Endothelial cell of umbilical vein (primary cell): ENCODE measurements at regions not wholly inside any gene's neighbourhood (a gene's known extent, or its start where the extent isn't known, plus 50 kb on each side); places are given as distances from the start of the nearest gene placed in this dataset.

Source experiments
- BruUV-seq: library from RNA; stranded (reverse); fragments of 400-500 nt; replicated peaks from 2 replicates; lab custom pipeline; 2021; lab: Mats Ljungman, UMichigan
- CTCF ChIA-PET: fragments of 300-600, 350-600 bp; sonication (Branson Sonifier 250); formaldehyde crosslinking; loops from one replicate; lab custom pipeline; 2021; ENCODE audit warnings: antibody characterized with exemption, inconsistent platforms; lab: Charles Lee
- POLR2A ChIA-PET: fragments of 300-600, 350-600 bp; sonication (Branson Sonifier 250); formaldehyde crosslinking; loops from one replicate; lab custom pipeline; 2021; ENCODE audit warnings: antibody characterized with exemption, inconsistent platforms; lab: Charles Lee
- DNase-seq: peaks from one replicate; pipeline ENCODE4 v3.0.0-alpha.2; 2011; ENCODE audit warnings: low read depth, low spot score
- FAIRE-seq: peaks from 2 replicates; lab custom pipeline; 2011; peaks lifted over from hg19 to GRCh38; lab: Jason Lieb, UNC
- H2AFZ ChIP-seq: 2 replicates; pipeline ENCODE4 v1.6.0; 2012; ENCODE audit warnings: low read depth, low read length, control low read depth, inconsistent platforms
- H3K27ac ChIP-seq: 2 replicates; pipeline ENCODE4 v1.5.1; 2011; ENCODE audit warnings: low read depth, mild to moderate bottlenecking, control low read depth, low read length, moderate library complexity; ENCODE audit not compliant: insufficient read depth
- H3K27me3 ChIP-seq, 2 experiments: 2 replicates each; pipeline versions ENCODE4 v1.6.0 to v1.6.1; 2011; ENCODE audit warnings: low read length in 2 of 2, mixed read lengths in 1 of 2; ENCODE audit not compliant: control insufficient read depth in 2 of 2, insufficient read depth in 2 of 2
- H3K36me3 ChIP-seq, 2 experiments: 2 replicates in 1 of 2; 3 replicates in 1 of 2; pipeline ENCODE4 v1.5.1; 2011; ENCODE audit warnings: low read length in 2 of 2, mild to moderate bottlenecking in 1 of 2, moderate library complexity in 1 of 2; ENCODE audit not compliant: control insufficient read depth in 2 of 2, insufficient read depth in 2 of 2; ENCODE audit errors: extremely low read depth in 1 of 2
- H3K4me1 ChIP-seq: 3 replicates; pipeline ENCODE4 v1.5.1; 2011; ENCODE audit warnings: mild to moderate bottlenecking, low read length; ENCODE audit not compliant: control insufficient read depth, insufficient read depth; ENCODE audit errors: extremely low read depth
- H3K4me2 ChIP-seq: 2 replicates; pipeline ENCODE4 v1.6.1; 2011; ENCODE audit warnings: low read length, control low read depth, mixed read lengths; ENCODE audit not compliant: insufficient read depth
- H3K4me3 ChIP-seq, 3 experiments: fragments of 200-600 bp in 1 of 3; sonication (generic), shearing (Covaris generic) in 1 of 3; replicated peaks in 1 of 3; 2 replicates each; pipeline ENCODE4 v1.5.1; 2011 to 2016; ENCODE audit warnings: control low read depth in 3 of 3, low read length in 3 of 3, mild to moderate bottlenecking in 2 of 3, inconsistent platforms in 1 of 3, low read depth in 1 of 3, moderate library complexity in 1 of 3; ENCODE audit not compliant: insufficient read depth in 1 of 3
- H3K79me2 ChIP-seq: 2 replicates; pipeline ENCODE4 v1.6.0; 2012; ENCODE audit warnings: low read length, inconsistent platforms; ENCODE audit not compliant: control insufficient read depth, insufficient read depth
- H3K9ac ChIP-seq: replicated peaks from 2 replicates; pipeline ENCODE3; 2011; ENCODE audit warnings: low read length, control low read depth; ENCODE audit not compliant: insufficient read depth; ENCODE audit errors: extremely low read depth
- H3K9me1 ChIP-seq: replicated peaks from 3 replicates; pipeline ENCODE4 v1.6.0; 2011; ENCODE audit warnings: mild to moderate bottlenecking, low read length; ENCODE audit not compliant: control insufficient read depth, insufficient read depth; ENCODE audit errors: extremely low read depth
- H3K9me3 ChIP-seq: replicated peaks from 2 replicates; pipeline ENCODE4 v1.5.1; 2012; ENCODE audit warnings: low read length, inconsistent platforms; ENCODE audit not compliant: control insufficient read depth, insufficient read depth
- H4K20me1 ChIP-seq: replicated peaks from 2 replicates; pipeline ENCODE3; 2011; ENCODE audit warnings: mild to moderate bottlenecking, low read length; ENCODE audit not compliant: control insufficient read depth, insufficient read depth; ENCODE audit errors: extremely low read depth
- EZH2 ChIP-seq: IDR thresholded peaks from 2 replicates; pipeline ENCODE4 v1.6.1; 2012; ENCODE audit warnings: borderline replicate concordance, low read depth, mild to moderate bottlenecking, moderate library complexity, low read length, inconsistent platforms; ENCODE audit not compliant: severe bottlenecking
- FOS ChIP-seq: IDR thresholded peaks from 2 replicates; pipeline ENCODE4 v1.6.1; 2011; ENCODE audit warnings: mild to moderate bottlenecking, low read length, moderate library complexity, borderline replicate concordance; ENCODE audit not compliant: insufficient read depth
- GATA2 ChIP-seq: IDR thresholded peaks from 2 replicates; pipeline ENCODE4 v1.7.0; 2011; ENCODE audit warnings: low read depth, mild to moderate bottlenecking, moderate library complexity, mixed read lengths, low read length; ENCODE audit not compliant: insufficient read length, insufficient read depth
- JUN ChIP-seq: IDR thresholded peaks from 2 replicates; pipeline ENCODE4 v1.6.1; 2011; ENCODE audit warnings: borderline replicate concordance, low read depth; ENCODE audit not compliant: insufficient read length, insufficient read depth
- MYC ChIP-seq: IDR thresholded peaks from one replicate; pipeline ENCODE4 v1.6.1; 2011; ENCODE audit warnings: mild to moderate bottlenecking, low read depth, low read length
- POLR2A ChIP-seq: IDR thresholded peaks from 2 replicates; pipeline ENCODE4 v1.6.1; 2012; ENCODE audit warnings: low read depth, mild to moderate bottlenecking, control low read depth, low read length
- POLR2AphosphoS5 ChIP-seq: IDR thresholded peaks from 2 replicates; pipeline ENCODE4 v1.6.1; 2012; ENCODE audit warnings: low read depth, mild to moderate bottlenecking, control low read depth, low read length, moderate library complexity; ENCODE audit not compliant: insufficient read depth
- dilution Hi-C: fragments of 300-500 bp; cut with MboI; formaldehyde crosslinking; loops from one replicate; pipeline ENCODE4 v1.15.0; 2019; ENCODE audit warnings: low sequenced_read_pairs; ENCODE audit not compliant: extremely low pct_ligation_motif_present
- intact Hi-C: fragments of 100-400 bp; cut with micrococcal nuclease; formaldehyde crosslinking; loops from one replicate; pipeline ENCODE4 v1.10.0; 2022
- TF ChIP-seq, protein P1 (sequence below): IDR thresholded peaks from 2 replicates; pipeline ENCODE4 v1.6.1; 2011; ENCODE audit not compliant: insufficient read depth, insufficient read length
- TF ChIP-seq, protein P2 (sequence below), 2 donors: IDR thresholded peaks; 1 replicate in 1 of 2; 2 replicates in 1 of 2; pipeline ENCODE4 v1.5.1; 2011; ENCODE audit warnings: low read length in 2 of 2, mild to moderate bottlenecking in 2 of 2, moderate library complexity in 2 of 2, control low read depth in 1 of 2, inconsistent platforms in 1 of 2, low read depth in 1 of 2; ENCODE audit not compliant: insufficient read depth in 1 of 2; ENCODE audit errors: extremely low read depth in 1 of 2

DNA sequence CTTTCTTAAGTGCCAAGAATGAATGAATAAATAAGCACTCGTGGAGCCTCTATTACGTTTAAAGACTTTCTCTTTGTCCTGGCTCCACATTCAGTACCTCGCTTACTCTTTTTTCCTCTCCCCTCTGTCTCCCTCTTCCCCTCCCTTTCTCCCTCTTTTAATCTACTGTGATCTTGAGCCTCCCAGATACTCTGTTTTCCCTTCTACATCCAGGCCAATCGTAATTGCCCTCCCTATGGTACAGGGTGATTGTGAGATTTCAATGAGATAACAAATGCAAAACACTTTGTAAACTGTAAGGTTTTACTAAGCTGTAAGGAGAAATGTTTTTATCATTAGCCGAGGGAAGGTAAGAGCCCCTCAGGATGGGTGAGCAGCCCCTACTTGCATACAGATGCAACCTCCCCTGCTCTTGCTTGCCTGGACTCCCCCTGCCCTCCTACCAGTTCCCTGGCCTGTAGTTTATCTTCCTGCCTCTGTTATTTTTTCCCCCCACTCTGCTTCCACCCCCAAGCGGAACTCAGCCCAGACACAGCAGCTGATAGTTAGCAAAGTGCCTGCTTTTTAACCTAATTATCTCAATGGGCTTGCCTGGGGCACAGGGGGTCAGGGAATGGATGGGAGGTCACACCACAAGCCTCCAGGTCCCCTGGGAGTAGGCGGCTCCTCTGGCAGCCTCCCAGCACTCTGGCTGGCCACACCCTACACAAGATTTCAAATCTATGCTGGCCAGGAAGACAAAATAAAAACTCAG, 76.9 kb upstream of the CADM1 start:
- no peak overlapping the region for H2AFZ ChIP-seq
- H4K20me1 ChIP-seq: no peaks in the 10 kb centered on the region
- FAIRE-seq (no peak), DNase-seq (no peak)
- no peak overlapping the region for H3K27ac ChIP-seq
- TF ChIP-seq, protein P1, sequence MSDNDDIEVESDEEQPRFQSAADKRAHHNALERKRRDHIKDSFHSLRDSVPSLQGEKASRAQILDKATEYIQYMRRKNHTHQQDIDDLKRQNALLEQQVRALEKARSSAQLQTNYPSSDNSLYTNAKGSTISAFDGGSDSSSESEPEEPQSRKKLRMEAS: no peak
- TF ChIP-seq POLR2AphosphoS5 (no peak), EZH2 (no peak), JUN (no peak), POLR2A (no peak), MYC (no peak), FOS (no peak), GATA2 (no peak)
- TF ChIP-seq, protein P2, sequence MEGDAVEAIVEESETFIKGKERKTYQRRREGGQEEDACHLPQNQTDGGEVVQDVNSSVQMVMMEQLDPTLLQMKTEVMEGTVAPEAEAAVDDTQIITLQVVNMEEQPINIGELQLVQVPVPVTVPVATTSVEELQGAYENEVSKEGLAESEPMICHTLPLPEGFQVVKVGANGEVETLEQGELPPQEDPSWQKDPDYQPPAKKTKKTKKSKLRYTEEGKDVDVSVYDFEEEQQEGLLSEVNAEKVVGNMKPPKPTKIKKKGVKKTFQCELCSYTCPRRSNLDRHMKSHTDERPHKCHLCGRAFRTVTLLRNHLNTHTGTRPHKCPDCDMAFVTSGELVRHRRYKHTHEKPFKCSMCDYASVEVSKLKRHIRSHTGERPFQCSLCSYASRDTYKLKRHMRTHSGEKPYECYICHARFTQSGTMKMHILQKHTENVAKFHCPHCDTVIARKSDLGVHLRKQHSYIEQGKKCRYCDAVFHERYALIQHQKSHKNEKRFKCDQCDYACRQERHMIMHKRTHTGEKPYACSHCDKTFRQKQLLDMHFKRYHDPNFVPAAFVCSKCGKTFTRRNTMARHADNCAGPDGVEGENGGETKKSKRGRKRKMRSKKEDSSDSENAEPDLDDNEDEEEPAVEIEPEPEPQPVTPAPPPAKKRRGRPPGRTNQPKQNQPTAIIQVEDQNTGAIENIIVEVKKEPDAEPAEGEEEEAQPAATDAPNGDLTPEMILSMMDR (IDR thresholded peaks at IDR 0.05; ENCODE audit: extremely low read depth in 1 of 2, insufficient read depth in 1 of 2, low read depth in 1 of 2, low read length in 2 of 2): no peak
- no peak overlapping the region for H3K4me3 ChIP-seq
- no peaks in the 10 kb centered on the region for H3K27me3 ChIP-seq
- dilution Hi-C loops: no loop called here
- H3K9me1 ChIP-seq: no peaks in the 10 kb centered on the region
- H3K4me1 ChIP-seq: no peaks in the 10 kb centered on the region
- H3K4me2 ChIP-seq: no peak overlapping the region
- ChIA-PET POLR2A (no interaction called here), CTCF (no interaction called here)
- H3K36me3 ChIP-seq: no peaks in the 10 kb centered on the region
- H3K9me3 ChIP-seq: peaks cover 6% of the 10 kb centered on the region
- H3K9ac ChIP-seq: no peak overlapping the region
- intact Hi-C loops: no loop called here
- no peaks in the 10 kb centered on the region for H3K79me2 ChIP-seq
- no TSS peak for BruUV-seq
